Endothelial cell of umbilical vein (primary cell): ENCODE measurements at regions not wholly inside any gene's neighbourhood (a gene's known extent, or its start where the extent isn't known, plus 50 kb on each side); places are given as distances from the start of the nearest gene placed in this dataset.

Experiments used
- BruUV-seq: library from RNA; stranded (reverse); fragments of 400-500 nt; replicated peaks from 2 replicates; lab custom pipeline; 2021; lab: Mats Ljungman, UMichigan
- CTCF ChIA-PET: fragments of 300-600, 350-600 bp; sonication (Branson Sonifier 250); formaldehyde crosslinking; loops from one replicate; lab custom pipeline; 2021; ENCODE audit warnings: antibody characterized with exemption, inconsistent platforms; lab: Charles Lee
- POLR2A ChIA-PET: fragments of 300-600, 350-600 bp; sonication (Branson Sonifier 250); formaldehyde crosslinking; loops from one replicate; lab custom pipeline; 2021; ENCODE audit warnings: antibody characterized with exemption, inconsistent platforms; lab: Charles Lee
- DNase-seq: peaks from one replicate; pipeline ENCODE4 v3.0.0-alpha.2; 2011; ENCODE audit warnings: low read depth, low spot score
- FAIRE-seq: peaks from 2 replicates; lab custom pipeline; 2011; peaks lifted over from hg19 to GRCh38; lab: Jason Lieb, UNC
- H2AFZ ChIP-seq: 2 replicates; pipeline ENCODE4 v1.6.0; 2012; ENCODE audit warnings: low read depth, low read length, control low read depth, inconsistent platforms
- H3K27ac ChIP-seq: 2 replicates; pipeline ENCODE4 v1.5.1; 2011; ENCODE audit warnings: low read depth, mild to moderate bottlenecking, control low read depth, low read length, moderate library complexity; ENCODE audit not compliant: insufficient read depth
- H3K27me3 ChIP-seq, 2 experiments: 2 replicates each; pipeline versions ENCODE4 v1.6.0 to v1.6.1; 2011; ENCODE audit warnings: low read length in 2 of 2, mixed read lengths in 1 of 2; ENCODE audit not compliant: control insufficient read depth in 2 of 2, insufficient read depth in 2 of 2
- H3K36me3 ChIP-seq, 2 experiments: 2 replicates in 1 of 2; 3 replicates in 1 of 2; pipeline ENCODE4 v1.5.1; 2011; ENCODE audit warnings: low read length in 2 of 2, mild to moderate bottlenecking in 1 of 2, moderate library complexity in 1 of 2; ENCODE audit not compliant: control insufficient read depth in 2 of 2, insufficient read depth in 2 of 2; ENCODE audit errors: extremely low read depth in 1 of 2
- H3K4me1 ChIP-seq: 3 replicates; pipeline ENCODE4 v1.5.1; 2011; ENCODE audit warnings: mild to moderate bottlenecking, low read length; ENCODE audit not compliant: control insufficient read depth, insufficient read depth; ENCODE audit errors: extremely low read depth
- H3K4me2 ChIP-seq: 2 replicates; pipeline ENCODE4 v1.6.1; 2011; ENCODE audit warnings: low read length, control low read depth, mixed read lengths; ENCODE audit not compliant: insufficient read depth
- H3K4me3 ChIP-seq, 3 experiments: fragments of 200-600 bp in 1 of 3; sonication (generic), shearing (Covaris generic) in 1 of 3; replicated peaks in 1 of 3; 2 replicates each; pipeline ENCODE4 v1.5.1; 2011 to 2016; ENCODE audit warnings: control low read depth in 3 of 3, low read length in 3 of 3, mild to moderate bottlenecking in 2 of 3, inconsistent platforms in 1 of 3, low read depth in 1 of 3, moderate library complexity in 1 of 3; ENCODE audit not compliant: insufficient read depth in 1 of 3
- H3K79me2 ChIP-seq: 2 replicates; pipeline ENCODE4 v1.6.0; 2012; ENCODE audit warnings: low read length, inconsistent platforms; ENCODE audit not compliant: control insufficient read depth, insufficient read depth
- H3K9ac ChIP-seq: replicated peaks from 2 replicates; pipeline ENCODE3; 2011; ENCODE audit warnings: low read length, control low read depth; ENCODE audit not compliant: insufficient read depth; ENCODE audit errors: extremely low read depth
- H3K9me1 ChIP-seq: replicated peaks from 3 replicates; pipeline ENCODE4 v1.6.0; 2011; ENCODE audit warnings: mild to moderate bottlenecking, low read length; ENCODE audit not compliant: control insufficient read depth, insufficient read depth; ENCODE audit errors: extremely low read depth
- H3K9me3 ChIP-seq: replicated peaks from 2 replicates; pipeline ENCODE4 v1.5.1; 2012; ENCODE audit warnings: low read length, inconsistent platforms; ENCODE audit not compliant: control insufficient read depth, insufficient read depth
- H4K20me1 ChIP-seq: replicated peaks from 2 replicates; pipeline ENCODE3; 2011; ENCODE audit warnings: mild to moderate bottlenecking, low read length; ENCODE audit not compliant: control insufficient read depth, insufficient read depth; ENCODE audit errors: extremely low read depth
- CTCF ChIP-seq, 2 donors: IDR thresholded peaks; 1 replicate in 1 of 2; 2 replicates in 1 of 2; pipeline ENCODE4 v1.5.1; 2011; ENCODE audit warnings: low read length in 2 of 2, mild to moderate bottlenecking in 2 of 2, moderate library complexity in 2 of 2, control low read depth in 1 of 2, inconsistent platforms in 1 of 2, low read depth in 1 of 2; ENCODE audit not compliant: insufficient read depth in 1 of 2; ENCODE audit errors: extremely low read depth in 1 of 2
- EZH2 ChIP-seq: IDR thresholded peaks from 2 replicates; pipeline ENCODE4 v1.6.1; 2012; ENCODE audit warnings: borderline replicate concordance, low read depth, mild to moderate bottlenecking, moderate library complexity, low read length, inconsistent platforms; ENCODE audit not compliant: severe bottlenecking
- FOS ChIP-seq: IDR thresholded peaks from 2 replicates; pipeline ENCODE4 v1.6.1; 2011; ENCODE audit warnings: mild to moderate bottlenecking, low read length, moderate library complexity, borderline replicate concordance; ENCODE audit not compliant: insufficient read depth
- GATA2 ChIP-seq: IDR thresholded peaks from 2 replicates; pipeline ENCODE4 v1.7.0; 2011; ENCODE audit warnings: low read depth, mild to moderate bottlenecking, moderate library complexity, mixed read lengths, low read length; ENCODE audit not compliant: insufficient read length, insufficient read depth
- JUN ChIP-seq: IDR thresholded peaks from 2 replicates; pipeline ENCODE4 v1.6.1; 2011; ENCODE audit warnings: borderline replicate concordance, low read depth; ENCODE audit not compliant: insufficient read length, insufficient read depth
- MAX ChIP-seq: IDR thresholded peaks from 2 replicates; pipeline ENCODE4 v1.6.1; 2011; ENCODE audit not compliant: insufficient read depth, insufficient read length
- MYC ChIP-seq: IDR thresholded peaks from one replicate; pipeline ENCODE4 v1.6.1; 2011; ENCODE audit warnings: mild to moderate bottlenecking, low read depth, low read length
- POLR2A ChIP-seq: IDR thresholded peaks from 2 replicates; pipeline ENCODE4 v1.6.1; 2012; ENCODE audit warnings: low read depth, mild to moderate bottlenecking, control low read depth, low read length
- POLR2AphosphoS5 ChIP-seq: IDR thresholded peaks from 2 replicates; pipeline ENCODE4 v1.6.1; 2012; ENCODE audit warnings: low read depth, mild to moderate bottlenecking, control low read depth, low read length, moderate library complexity; ENCODE audit not compliant: insufficient read depth
- dilution Hi-C: fragments of 300-500 bp; cut with MboI; formaldehyde crosslinking; loops from one replicate; pipeline ENCODE4 v1.15.0; 2019; ENCODE audit warnings: low sequenced_read_pairs; ENCODE audit not compliant: extremely low pct_ligation_motif_present
- intact Hi-C: fragments of 100-400 bp; cut with micrococcal nuclease; formaldehyde crosslinking; loops from one replicate; pipeline ENCODE4 v1.10.0; 2022

- H3K9ac ChIP-seq = no peak overlapping the region
- CTCF ChIA-PET = interaction anchor here (0.7 kb wide), 1 partner anchor 81 kb away, joined by 3 read pairs; no protein-coding TSS in a partner anchor
- no peak overlapping the region for H3K4me3 ChIP-seq
- FAIRE-seq (no peak), DNase-seq (no peak)
- no peak overlapping the region for H3K27ac ChIP-seq
- no peaks in the 10 kb centered on the region for H3K9me3 ChIP-seq
- intact Hi-C loops = no loop called here
- H2AFZ ChIP-seq = no peak overlapping the region
- no peak overlapping the region for H3K4me2 ChIP-seq
- no peaks in the 10 kb centered on the region for H3K4me1 ChIP-seq
- no peaks in the 10 kb centered on the region for H3K36me3 ChIP-seq
- no peaks in the 10 kb centered on the region for H4K20me1 ChIP-seq
- dilution Hi-C loops = no loop called here
- TF ChIP-seq POLR2AphosphoS5 (no peak), GATA2 (no peak), POLR2A (no peak), MYC (no peak), FOS (no peak), MAX (no peak), JUN (no peak), EZH2 (no peak), CTCF (IDR thresholded peaks at IDR 0.05; ENCODE audit: extremely low read depth in 1 of 2, insufficient read depth in 1 of 2, low read depth in 1 of 2, low read length in 2 of 2) (no peak)
- no peaks in the 10 kb centered on the region for H3K9me1 ChIP-seq
- H3K79me2 ChIP-seq = no peaks in the 10 kb centered on the region
- H3K27me3 ChIP-seq = no peaks in the 10 kb centered on the region
- no TSS peak for BruUV-seq
- POLR2A ChIA-PET = no interaction called here
Observed at GRCh38 chr4:173647902-173648301, 117.9 kb upstream of the HAND2 start.
